NCI-H146 (cell line): ENCODE measurements at regions not wholly inside any gene's neighbourhood (a gene's known extent, or its start where the extent isn't known, plus 50 kb on each side); places are given as distances from the start of the nearest gene placed in this dataset.
"Not testable (repeated sequence)": the region's sequence is repeated elsewhere in the genome, so short reads cannot be mapped to it uniquely, and the experiment has no call there.

Source experiments
- DNase-seq: peaks from one replicate; lab custom pipeline; 2025; lab: John Stamatoyannopoulos, UW

- no peak for DNase-seq
Observed at GRCh38 chr7:42561797-42562196, 324.8 kb upstream of the GLI3 start.

- no peak for DNase-seq
Observed at GRCh38 chr7:42560866-42561265, 323.9 kb upstream of the GLI3 start.

- DNase-seq: not testable (repeated sequence)
Observed at GRCh38 chr7:42554932-42555331, 317.9 kb upstream of the GLI3 start.

DNA sequence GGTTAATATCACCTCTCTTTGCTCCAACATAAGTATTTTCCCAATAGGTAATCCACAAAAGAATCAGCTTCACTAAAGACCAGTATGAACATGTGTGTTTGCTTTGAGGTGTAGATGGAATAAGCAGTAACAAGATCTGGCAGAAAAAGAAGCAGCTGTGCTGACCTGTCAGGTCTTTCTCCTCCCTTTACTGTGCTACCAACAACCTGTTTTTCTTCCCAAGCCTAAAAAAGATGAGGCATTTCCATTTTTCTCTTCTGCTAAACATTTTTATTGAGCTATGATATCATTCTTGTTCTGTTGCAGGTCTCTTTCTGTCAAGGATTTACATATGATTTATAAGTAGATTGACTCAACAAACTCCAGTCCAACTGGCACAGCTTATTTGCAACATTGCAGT, 315.2 kb upstream of the GLI3 start:
- no peak for DNase-seq

DNA sequence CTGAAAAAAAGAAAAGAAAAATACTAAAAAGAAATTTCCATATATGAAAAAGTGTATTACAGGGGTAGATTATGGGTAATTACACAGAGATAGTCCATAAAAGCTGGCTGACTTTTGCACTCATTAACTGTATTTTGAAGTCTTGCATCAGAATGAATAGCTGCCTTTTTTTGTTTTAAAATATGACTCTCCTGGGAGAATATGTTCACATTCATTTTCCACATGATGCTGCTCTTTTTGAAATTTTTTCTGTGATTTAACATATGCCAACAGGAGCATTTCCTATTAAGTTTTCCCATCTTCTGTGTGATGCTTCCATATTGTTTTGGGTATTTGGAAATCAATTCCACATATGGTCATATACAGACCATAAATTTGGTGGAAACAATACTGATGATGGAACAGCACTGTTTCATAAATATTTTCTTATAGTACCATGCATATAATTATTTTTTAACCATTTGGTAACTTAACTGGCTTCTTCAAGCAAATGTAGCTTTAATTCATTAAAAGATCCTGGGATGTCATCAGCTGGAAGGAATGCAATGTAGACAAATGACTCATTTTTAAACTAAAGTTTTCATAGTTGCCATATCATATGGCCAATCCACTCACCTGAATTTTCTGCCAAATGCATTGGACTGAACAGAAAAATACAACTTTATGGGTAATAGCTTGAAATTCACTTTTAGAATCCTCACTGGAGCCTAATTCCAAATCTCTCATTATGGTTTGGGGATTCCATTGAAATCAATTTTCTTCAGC, 313.9 kb upstream of the GLI3 start:
- DNase-seq: no peak

DNA sequence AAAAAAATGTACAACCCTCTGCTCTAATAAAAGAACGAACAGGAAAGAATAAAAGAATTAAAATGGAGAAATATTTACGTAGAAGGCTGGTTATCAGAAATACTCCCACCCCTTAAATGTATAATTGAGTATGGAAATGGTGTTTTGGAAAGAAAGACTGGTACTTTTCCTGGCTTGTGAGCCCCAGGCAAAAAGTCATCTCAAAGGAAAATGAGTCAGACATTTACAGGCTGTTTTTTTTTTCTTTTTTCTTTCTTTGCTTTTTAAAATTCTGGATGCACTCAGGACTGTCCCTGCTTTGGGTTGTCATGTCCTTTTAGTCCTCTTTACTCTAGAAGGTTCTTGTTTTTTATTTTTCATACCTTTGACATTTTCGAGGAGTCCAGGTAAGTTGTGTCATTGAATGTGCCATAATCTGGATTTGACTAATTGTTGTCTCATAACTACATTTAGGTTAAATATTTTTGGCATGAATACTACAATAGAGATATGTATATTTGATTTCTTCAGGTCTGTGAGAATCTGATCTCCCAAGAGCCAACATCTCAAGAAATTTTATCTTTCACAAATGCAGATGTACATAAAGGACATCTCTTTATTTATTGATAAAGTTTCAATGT, 313.0 kb upstream of the GLI3 start:
- DNase-seq: no peak

DNA sequence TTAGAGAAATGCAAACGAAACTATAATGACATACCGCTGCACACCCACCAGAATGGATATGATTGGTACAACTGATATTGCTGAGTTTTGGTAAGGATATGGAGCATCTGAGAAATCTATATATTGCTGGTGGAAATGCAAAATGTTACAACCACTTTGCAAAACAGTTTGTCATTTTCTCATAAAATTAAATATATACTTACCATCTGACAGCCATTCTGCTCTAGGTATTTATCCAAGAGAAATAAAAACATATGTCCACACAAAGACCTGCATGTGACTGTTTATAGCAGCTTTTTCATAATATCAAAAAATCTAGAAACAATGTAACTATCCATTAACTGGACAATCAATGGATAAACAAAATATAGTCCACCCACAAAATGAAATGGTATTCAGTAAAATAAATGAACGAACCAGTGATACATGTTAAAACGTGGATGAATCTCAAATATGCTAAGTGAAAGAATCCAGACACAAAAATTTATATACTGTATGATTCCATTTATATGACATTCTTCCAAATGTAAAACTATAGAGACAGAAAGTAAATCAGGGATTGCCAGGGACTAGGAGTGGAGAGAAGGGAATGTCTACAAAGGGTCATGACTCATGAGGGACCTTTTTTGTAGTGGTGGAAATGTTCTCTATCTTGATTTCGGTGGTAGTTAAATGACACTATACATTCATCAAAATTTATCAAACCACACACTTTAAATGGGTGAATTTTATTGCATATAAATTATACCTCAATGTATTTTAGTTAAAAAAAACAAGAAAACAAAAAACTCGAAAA, 312.0 kb upstream of the GLI3 start:
- DNase-seq: no peak

DNA sequence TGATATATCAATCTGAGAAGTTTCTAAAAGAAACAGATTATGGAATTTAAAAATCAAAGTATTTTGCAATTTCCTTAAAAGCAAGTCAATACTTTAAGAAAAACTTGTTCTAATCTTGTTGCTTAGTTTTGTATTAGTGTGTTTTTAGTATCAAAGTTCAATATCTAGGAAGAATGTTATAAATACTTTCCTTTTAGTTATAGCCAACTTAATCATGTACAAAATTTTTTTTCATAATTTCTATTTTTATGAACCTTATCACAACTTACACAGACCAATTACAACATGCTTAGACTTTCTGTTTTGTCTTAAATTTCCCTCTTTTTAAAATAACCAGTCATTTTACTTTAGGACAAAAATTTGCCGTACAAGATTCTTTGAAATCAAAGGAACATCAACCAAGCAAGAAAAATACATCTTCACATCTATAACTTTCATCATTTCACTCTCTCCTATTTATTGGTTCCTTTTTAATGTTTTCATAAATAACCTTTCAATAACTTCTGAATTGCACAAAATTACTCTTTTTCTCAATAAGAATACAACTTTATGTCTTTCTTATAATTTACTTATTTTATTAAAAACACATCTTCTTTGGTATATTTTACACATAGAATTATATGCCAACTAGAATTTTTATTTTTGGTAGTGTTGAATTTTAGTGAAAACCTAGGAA, 308.2 kb upstream of the GLI3 start:
- no peak for DNase-seq

DNA sequence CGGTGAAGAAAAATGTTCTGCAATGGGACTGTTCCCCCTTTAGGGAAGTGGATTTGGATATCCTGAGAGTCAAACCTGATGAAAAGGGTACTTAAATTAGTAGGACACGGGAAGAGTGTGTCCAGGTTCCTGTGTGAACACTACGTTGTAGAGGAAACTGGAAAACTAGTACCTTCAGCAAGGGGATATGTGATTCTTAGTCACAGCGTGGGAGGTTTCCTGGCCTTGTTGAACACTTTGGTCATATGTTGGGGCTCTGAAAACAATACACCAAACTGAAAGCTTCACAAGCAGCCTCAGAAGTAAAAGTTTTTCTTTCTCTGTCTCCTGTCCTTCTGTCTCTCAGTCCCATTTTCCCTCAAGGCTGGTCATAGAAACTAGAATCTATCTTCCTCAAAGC, 306.9 kb upstream of the GLI3 start:
- no peak for DNase-seq

- not testable (repeated sequence) for DNase-seq
Observed at GRCh38 chr7:42542446-42542845, 305.4 kb upstream of the GLI3 start.

GRCh38 chr7:42534441-42534840, 297.4 kb upstream of the GLI3 start:
- no peak for DNase-seq

DNA sequence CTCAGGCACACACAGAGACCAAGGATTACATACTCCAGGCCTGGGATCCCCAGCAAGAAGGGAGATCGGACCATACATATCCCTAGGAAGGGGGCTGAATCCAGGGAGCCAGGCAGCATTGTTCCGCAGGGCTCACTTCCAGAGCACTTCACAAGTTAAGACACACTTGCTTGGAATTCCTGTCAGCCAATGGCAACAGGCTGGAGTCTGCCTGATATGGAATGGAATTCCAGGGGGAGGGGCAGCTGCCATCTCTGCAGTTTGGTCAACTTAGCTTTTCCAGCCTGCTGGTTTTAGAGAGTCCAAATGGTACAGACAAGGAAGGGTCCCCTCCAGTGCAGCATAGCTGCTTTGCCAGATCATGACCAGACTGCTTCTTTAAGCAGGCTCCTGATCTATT, 290.0 kb upstream of the GLI3 start:
- DNase-seq: no peak

- DNase-seq: no peak
Observed at GRCh38 chr7:42522227-42522991, 285.4 kb upstream of the GLI3 start.

GRCh38 chr7:42511027-42511426, 274.0 kb upstream of the GLI3 start:
- no peak for DNase-seq

DNA sequence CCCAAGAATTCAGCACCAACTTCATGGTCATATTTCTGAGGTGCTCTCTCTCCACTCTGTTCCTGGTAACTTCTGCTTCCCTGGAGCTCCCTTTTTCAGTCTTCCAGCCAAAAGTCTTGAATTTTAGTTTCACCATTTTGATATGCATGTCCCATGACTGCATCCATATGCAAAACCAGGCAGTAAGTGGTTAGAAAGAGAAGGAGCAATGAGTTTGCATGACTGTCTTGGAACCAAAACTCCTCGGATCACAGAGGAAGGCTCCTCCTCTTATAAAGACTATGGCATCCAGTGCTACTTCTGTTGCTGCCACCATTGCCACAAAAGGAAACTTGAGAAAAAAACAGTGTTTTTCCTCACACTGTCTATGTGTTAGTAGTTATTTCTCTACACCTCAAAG, 269.1 kb upstream of the GLI3 start:
- DNase-seq: no peak

DNA sequence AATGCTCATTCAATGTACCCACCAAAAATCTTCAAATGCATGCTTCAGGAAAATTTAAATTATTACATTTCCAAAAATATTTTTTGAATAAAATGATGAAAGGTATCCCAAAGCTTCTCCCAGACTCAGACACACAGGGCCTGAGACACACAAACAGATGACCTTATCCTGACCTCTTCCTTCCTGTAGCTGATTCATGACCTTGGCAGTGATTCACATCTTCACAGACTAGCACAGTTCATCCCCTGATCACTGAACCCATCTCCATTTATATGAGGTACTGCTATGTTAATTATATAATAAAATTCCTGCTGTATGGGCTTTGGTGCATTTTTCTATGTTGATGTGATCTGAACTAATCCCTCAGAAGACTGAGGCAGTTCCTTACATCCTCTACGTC, 265.0 kb upstream of the GLI3 start:
- DNase-seq: no peak

DNA sequence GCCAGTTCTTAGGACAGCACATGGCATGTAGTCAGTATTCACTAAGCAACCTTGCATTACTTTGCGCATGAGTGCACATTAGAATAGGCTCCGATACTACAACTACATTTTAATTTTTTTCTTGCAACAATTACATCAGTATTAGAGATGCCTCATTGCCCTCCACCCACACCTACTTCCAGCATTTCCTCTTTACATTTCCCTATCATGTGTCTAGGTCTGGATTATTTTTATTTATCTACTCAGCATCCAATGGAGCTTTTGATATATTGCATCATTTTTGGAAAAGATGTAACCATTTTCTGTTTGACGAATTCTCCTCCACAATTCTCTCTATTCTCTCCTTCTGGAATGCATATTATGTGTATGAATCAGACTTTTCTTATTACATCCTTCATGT, 258.2 kb upstream of the GLI3 start:
- no peak for DNase-seq

- DNase-seq: no peak
Observed at GRCh38 chr7:42494736-42495135, 257.7 kb upstream of the GLI3 start.

DNA sequence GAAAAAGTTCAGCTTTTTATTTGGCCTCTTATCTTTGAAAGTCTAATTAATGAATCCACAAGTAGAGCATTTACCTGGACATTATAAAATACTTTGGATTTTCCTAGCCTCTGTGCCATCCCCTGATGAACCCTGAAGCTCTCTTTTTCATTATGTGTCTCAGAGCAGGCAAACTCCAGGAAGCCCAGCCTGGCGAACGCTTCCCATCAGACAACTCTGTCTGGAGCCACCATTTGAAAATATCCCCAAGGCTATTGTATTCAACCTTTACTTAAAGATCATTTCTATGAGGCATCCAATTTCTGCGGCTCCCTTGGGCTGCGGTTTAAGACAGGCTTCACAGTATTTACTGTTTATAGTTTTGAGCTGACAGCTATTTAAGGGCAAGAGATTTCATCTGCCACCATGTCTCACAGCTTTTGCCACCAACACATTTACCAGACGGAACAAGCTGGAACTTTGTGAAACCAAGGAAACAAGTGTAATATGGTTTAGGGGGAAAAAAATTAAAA, 257.2 kb upstream of the GLI3 start:
- DNase-seq: no peak

- DNase-seq: no peak
Observed at GRCh38 chr7:42493436-42494198, 256.6 kb upstream of the GLI3 start.

- DNase-seq: no peak
Observed at GRCh38 chr7:42492920-42493319, 255.9 kb upstream of the GLI3 start.
